ENCODE measurements at regions not wholly inside any gene's neighbourhood (a gene's known extent, or its start where the extent isn't known, plus 50 kb on each side); places are given as distances from the start of the nearest gene placed in this dataset.
"Not testable (repeated sequence)": the region's sequence is repeated elsewhere in the genome, so short reads cannot be mapped to it uniquely, and the experiment has no call there.

GRCh38 chr10:35272401-35272800 is 63.9 kb upstream of the CCNY start:
- CTCF ChIA-PET (ENCODE audit: low intra/inter-chr PET ratio); in situ Hi-C loops (cut with MboI): not testable (repeated sequence)

GRCh38 chr10:35273994-35274393 is 62.3 kb upstream of the CCNY start:
- H4K20me1 ChIP-seq (replicated peaks; ENCODE audit: control insufficient read depth, insufficient read depth, low read length); ATAC-seq; H3K27ac ChIP-seq (ENCODE audit: extremely low read depth, low read depth, low read length); DNase-seq (ENCODE audit: extremely low read depth in 1 of 4, low spot score in 3 of 4); H3K9me3 ChIP-seq (replicated peaks; ENCODE audit: control insufficient read depth, insufficient read depth, low read depth, low read length); POLR2A ChIA-PET; BruUV-seq (replicated peaks); H3K27me3 ChIP-seq (ENCODE audit: control insufficient read depth in 2 of 2, insufficient read depth in 2 of 2, low read length in 2 of 2); intact Hi-C loops (cut with micrococcal nuclease); FAIRE-seq; H3K79me2 ChIP-seq (ENCODE audit: control insufficient read depth, insufficient read depth, low read length); H3K36me3 ChIP-seq (ENCODE audit: control insufficient read depth, insufficient read depth, low read length); H3K4me3 ChIP-seq; H3K9ac ChIP-seq (ENCODE audit: insufficient read depth in 1 of 2, low read depth in 2 of 2, low read length in 2 of 2); H3K4me1 ChIP-seq (replicated peaks in 1 of 2; ENCODE audit: control insufficient read depth in 2 of 2, insufficient read depth in 2 of 2, low read length in 2 of 2); H3K9me1 ChIP-seq (ENCODE audit: control insufficient read depth, insufficient read depth, low read length); H3K4me2 ChIP-seq (ENCODE audit: insufficient read depth, low read length); H2AFZ ChIP-seq (ENCODE audit: low read depth, low read length); in situ Hi-C loops (cut with MboI); CTCF ChIA-PET (ENCODE audit: low intra/inter-chr PET ratio): not testable (repeated sequence)
- peak; percentile 61 for TF ChIP-seq ZFP36 (IDR thresholded peaks at IDR 0.05; ENCODE audit: low read depth, low read length, partially characterized antibody)
- TF ChIP-seq ZNF431 (CRISPR knock-in tag; IDR thresholded peaks at IDR 0.05), result peak; percentile 94
- 0% methylated on average over 1 of the region's 1 CpG for whole genome bisulfite sequencing (ENCODE audit: insufficient coverage, low coverage, missing lambda C conversion rate)

More at GRCh38 chr10:35272401-35272800, 63.9 kb upstream of the CCNY start:
- H3K4me2 ChIP-seq (ENCODE audit: insufficient read depth, low read length); DNase-seq (ENCODE audit: extremely low read depth in 1 of 4, low spot score in 3 of 4); H3K27me3 ChIP-seq (ENCODE audit: control insufficient read depth in 2 of 2, insufficient read depth in 2 of 2, low read length in 2 of 2); FAIRE-seq; H3K9me3 ChIP-seq (replicated peaks; ENCODE audit: control insufficient read depth, insufficient read depth, low read depth, low read length); H3K36me3 ChIP-seq (ENCODE audit: control insufficient read depth, insufficient read depth, low read length); H3K9me1 ChIP-seq (ENCODE audit: control insufficient read depth, insufficient read depth, low read length); H4K20me1 ChIP-seq (replicated peaks; ENCODE audit: control insufficient read depth, insufficient read depth, low read length); POLR2A ChIA-PET; H2AFZ ChIP-seq (ENCODE audit: low read depth, low read length); ATAC-seq; H3K27ac ChIP-seq (ENCODE audit: extremely low read depth, low read depth, low read length); H3K4me3 ChIP-seq; H3K9ac ChIP-seq (ENCODE audit: insufficient read depth in 1 of 2, low read depth in 2 of 2, low read length in 2 of 2); intact Hi-C loops (cut with micrococcal nuclease); BruUV-seq (replicated peaks); H3K79me2 ChIP-seq (ENCODE audit: control insufficient read depth, insufficient read depth, low read length): not testable (repeated sequence)
- peak; percentile 8 for TF ChIP-seq RBM25 (IDR thresholded peaks at IDR 0.05; ENCODE audit: low read depth, low read length, severe bottlenecking)
- TF ChIP-seq ZNF146 (CRISPR knock-in tag; IDR thresholded peaks at IDR 0.05; ENCODE audit: unreplicated experiment), result peak; percentile 78
- WGBS (ENCODE audit: insufficient coverage, low coverage, missing lambda C conversion rate), result 29% methylated on average over 2 of the region's 2 CpGs
- H3K4me1 ChIP-seq (replicated peaks in 1 of 2; ENCODE audit: control insufficient read depth in 2 of 2, insufficient read depth in 2 of 2, low read length in 2 of 2), result peaks cover 9 to 16% of the 10 kb centered on the region in 2 experiments
